Middle frontal gyrus (tissue), 1 donor: ENCODE measurements at regions not wholly inside any gene's neighbourhood (a gene's known extent, or its start where the extent isn't known, plus 50 kb on each side); places are given as distances from the start of the nearest gene placed in this dataset.
"Not testable (repeated sequence)": the region's sequence is repeated elsewhere in the genome, so short reads cannot be mapped to it uniquely, and the experiment has no call there.

Experiments used
- DNase-seq: peaks from one replicate; pipeline ENCODE4 v3.0.0-alpha.2; 2015; ENCODE audit warnings: low spot score; ENCODE audit errors: extremely low spot score

GRCh38 chr22:22058633-22059290, 76.2 kb upstream of the TOP3B start:
- DNase-seq, result no peak

- DNase-seq, result no peak
These were observed 75.2 kb upstream of the TOP3B start for GRCh38 chr22:22057617-22058378.

GRCh38 chr22:22056809-22057594, 74.4 kb upstream of the TOP3B start:
- not testable (repeated sequence) for DNase-seq

- DNase-seq, result not testable (repeated sequence)
These were observed 70.1 kb upstream of the TOP3B start for GRCh38 chr22:22052548-22053139.

GRCh38 chr22:22051032-22051431, 68.4 kb upstream of the TOP3B start:
- not testable (repeated sequence) for DNase-seq

- no peak for DNase-seq
These were observed 67.7 kb upstream of the TOP3B start for GRCh38 chr22:22050141-22050775.

- DNase-seq, result no peak
These were observed 67.1 kb upstream of the TOP3B start for GRCh38 chr22:22049684-22050083.

- no peak for DNase-seq
These were observed 66.5 kb upstream of the TOP3B start for GRCh38 chr22:22048981-22049531.

- no peak for DNase-seq
These were observed 65.8 kb upstream of the TOP3B start for GRCh38 chr22:22048318-22048942.

GRCh38 chr22:22047776-22048175, 65.2 kb upstream of the TOP3B start:
- DNase-seq, result no peak

GRCh38 chr22:22047266-22047665, 64.7 kb upstream of the TOP3B start:
- no peak for DNase-seq

GRCh38 chr22:22046370-22046769, 63.8 kb upstream of the TOP3B start:
- no peak for DNase-seq

- DNase-seq, result no peak
These were observed 63.2 kb upstream of the TOP3B start for GRCh38 chr22:22045571-22046335.

- no peak for DNase-seq
These were observed 61.6 kb upstream of the TOP3B start for GRCh38 chr22:22044153-22044552.

- DNase-seq, result no peak
These were observed 60.9 kb upstream of the TOP3B start for GRCh38 chr22:22043296-22044078.

GRCh38 chr22:22042599-22043295, 60.2 kb upstream of the TOP3B start:
- no peak for DNase-seq

GRCh38 chr22:22042009-22042408, 59.4 kb upstream of the TOP3B start:
- no peak for DNase-seq

- no peak for DNase-seq
These were observed 58.3 kb upstream of the TOP3B start for GRCh38 chr22:22040908-22041307.
